H1 (cell line): ENCODE measurements at regions not wholly inside any gene's neighbourhood (a gene's known extent, or its start where the extent isn't known, plus 50 kb on each side); places are given as distances from the start of the nearest gene placed in this dataset.

Experiments used
- CTCF ChIP-seq, 3 experiments: IDR thresholded peaks; 1 replicate in 2 of 3; 2 replicates in 1 of 3; pipeline versions ENCODE4 v1.5.1 to v1.6.1; 2011; ENCODE audit warnings: low read length in 3 of 3, mild to moderate bottlenecking in 3 of 3, inconsistent platforms in 2 of 3, low read depth in 1 of 3, moderate library complexity in 1 of 3; ENCODE audit not compliant: insufficient read depth in 1 of 3; ENCODE audit errors: control extremely low read depth in 1 of 3
- EP300 ChIP-seq, 2 experiments: IDR thresholded peaks; 1 replicate in 1 of 2; 2 replicates in 1 of 2; pipeline ENCODE4 v1.6.1; 2011 to 2012; ENCODE audit warnings: low read depth in 2 of 2, low read length in 2 of 2, mild to moderate bottlenecking in 2 of 2, borderline replicate concordance in 1 of 2, inconsistent platforms in 1 of 2, moderate library complexity in 1 of 2
- JUND ChIP-seq: IDR thresholded peaks from 2 replicates; pipeline ENCODE4 v1.6.1; 2011; ENCODE audit warnings: mild to moderate bottlenecking, improper control_type of control experiment, low read length
- POLR2A ChIP-seq, 2 experiments: IDR thresholded peaks; 1 replicate in 1 of 2; 2 replicates in 1 of 2; pipeline ENCODE4 v1.6.1; 2011; ENCODE audit warnings: low read depth in 2 of 2, low read length in 2 of 2, mild to moderate bottlenecking in 2 of 2; ENCODE audit errors: control extremely low read depth in 1 of 2

- TF ChIP-seq CTCF (IDR thresholded peaks at IDR 0.05; ENCODE audit: control extremely low read depth in 1 of 3, insufficient read depth in 1 of 3, low read depth in 1 of 3, low read length in 3 of 3): no peak
- TF ChIP-seq POLR2A (IDR thresholded peaks at IDR 0.05; ENCODE audit: control extremely low read depth in 1 of 2, low read depth in 2 of 2, low read length in 2 of 2): no peak
- TF ChIP-seq EP300 (IDR thresholded peaks at IDR 0.05; ENCODE audit: borderline replicate concordance in 1 of 2, low read depth in 2 of 2, low read length in 2 of 2): no peak
- no peak for TF ChIP-seq JUND
Measured at GRCh38 chr14:34058510-34058909, 107.6 kb upstream of the EGLN3 start.
